Nucleus accumbens (tissue), 56 donors: ENCODE measurements at regions not wholly inside any gene's neighbourhood (a gene's known extent, or its start where the extent isn't known, plus 50 kb on each side); places are given as distances from the start of the nearest gene placed in this dataset.
"Not testable (repeated sequence)": the region's sequence is repeated elsewhere in the genome, so short reads cannot be mapped to it uniquely, and the experiment has no call there.

Source experiments
- DNase-seq, 56 donors: peaks; one replicate each; lab custom pipeline; 2025; lab: John Stamatoyannopoulos, UW

GRCh38 chr3:103532986-103533385 is 1098.2 kb downstream of the ZPLD1 start:
- no peak for DNase-seq

- DNase-seq = no peak
Observed at GRCh38 chr3:103554451-103554850, 1119.6 kb downstream of the ZPLD1 start.

GRCh38 chr3:103564116-103564515 is 1129.3 kb downstream of the ZPLD1 start:
- not testable (repeated sequence) for DNase-seq

GRCh38 chr3:103585809-103586208 is 1151.0 kb downstream of the ZPLD1 start:
- DNase-seq = no peak

GRCh38 chr3:103589770-103590169 is 1155.0 kb downstream of the ZPLD1 start:
- no peak for DNase-seq

GRCh38 chr3:103600844-103601243 is 1166.0 kb downstream of the ZPLD1 start:
- no peak for DNase-seq

GRCh38 chr3:103601666-103602065 is 1166.9 kb downstream of the ZPLD1 start:
- DNase-seq = no peak

GRCh38 chr3:103609472-103609871 is 1174.7 kb downstream of the ZPLD1 start:
- no peak for DNase-seq

GRCh38 chr3:103613397-103614156 is 1178.8 kb downstream of the ZPLD1 start:
- no peak for DNase-seq

- no peak for DNase-seq
Observed at GRCh38 chr3:103614719-103615118, 1179.9 kb downstream of the ZPLD1 start.

- DNase-seq = no peak
Observed at GRCh38 chr3:103617961-103618360, 1183.1 kb downstream of the ZPLD1 start.

- DNase-seq = no peak
Observed at GRCh38 chr3:103624271-103624670, 1189.5 kb downstream of the ZPLD1 start.

GRCh38 chr3:103629391-103629790 is 1194.6 kb downstream of the ZPLD1 start:
- DNase-seq = no peak

GRCh38 chr3:103644450-103644849 is 1209.6 kb downstream of the ZPLD1 start:
- no peak for DNase-seq

- no peak for DNase-seq
Observed at GRCh38 chr3:103653996-103654395, 1219.2 kb downstream of the ZPLD1 start.

GRCh38 chr3:103657756-103658155 is 1222.9 kb downstream of the ZPLD1 start:
- no peak for DNase-seq

GRCh38 chr3:103660810-103661209 is 1226.0 kb downstream of the ZPLD1 start:
- DNase-seq = no peak

- no peak for DNase-seq
Observed at GRCh38 chr3:103662591-103662990, 1227.8 kb downstream of the ZPLD1 start.

- DNase-seq = no peak
Observed at GRCh38 chr3:103672346-103672745, 1237.5 kb downstream of the ZPLD1 start.

GRCh38 chr3:103684904-103685303 is 1250.1 kb downstream of the ZPLD1 start:
- DNase-seq = no peak

GRCh38 chr3:103685939-103686338 is 1251.1 kb downstream of the ZPLD1 start:
- DNase-seq = no peak

- DNase-seq = no peak
Observed at GRCh38 chr3:103690536-103690935, 1255.7 kb downstream of the ZPLD1 start.

- DNase-seq = no peak
Observed at GRCh38 chr3:103693831-103694230, 1259.0 kb downstream of the ZPLD1 start.
